ENCODE measurements at regions not wholly inside any gene's neighbourhood (a gene's known extent, or its start where the extent isn't known, plus 50 kb on each side); places are given as distances from the start of the nearest gene placed in this dataset.

DNA sequence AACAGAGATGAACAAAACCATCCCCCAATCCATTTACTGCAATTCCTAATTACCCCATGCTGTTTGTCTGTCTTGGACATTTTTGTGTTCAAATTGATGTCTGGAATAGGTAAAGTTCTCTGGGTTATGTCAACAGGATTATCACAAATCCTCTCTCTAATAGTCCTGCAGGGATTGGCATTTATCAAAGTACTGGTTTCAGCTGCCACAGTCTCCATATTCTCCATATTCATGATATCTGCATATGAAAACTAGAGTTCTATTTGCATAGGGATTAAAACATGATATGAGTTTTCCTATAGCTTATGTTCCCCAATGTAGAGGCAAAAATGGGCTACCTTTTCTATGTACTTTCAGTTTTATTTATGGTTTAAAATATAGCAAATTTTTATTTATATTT lies 355.8 kb downstream of the ADRA2A start:
- H4K91ac ChIP-seq (ENCODE audit: insufficient read length, low read depth, low read length) = no peak overlapping the region
- Mint-ChIP-seq H3K4me1 (peaks cover 5 to 6% of the 10 kb centered on the region in 2 experiments), H3K9me3 (no peaks in the 10 kb centered on the region)

More for the DNA sequence above, 355.8 kb downstream of the ADRA2A start:
- Mint-ChIP-seq H3K36me3 (ENCODE audit: insufficient read depth in 1 of 3, low read depth in 3 of 3) (no peaks in the 10 kb centered on the region), H3K27me3 (ENCODE audit: low read depth) (no peaks in the 10 kb centered on the region), H3K4me3 (no peak overlapping the region), H3K27ac (peak overlapping the region in 1 of 3 experiments; percentile 48; a peak in 1 of 7 replicates)
- no peak for DNase-seq
- Histone ChIP-seq H3K4ac (ENCODE audit: low read depth, low read length) (no peak overlapping the region), H3K79me1 (ENCODE audit: insufficient read depth, low read depth, low read length, poor library complexity, severe bottlenecking) (no peaks in the 10 kb centered on the region), H3K4me2 (ENCODE audit: insufficient read depth, insufficient read length, low read length) (no peak overlapping the region), H2BK12ac (ENCODE audit: insufficient read length, low read depth, low read length) (no peak overlapping the region), H3T11ph (ENCODE audit: low read length) (no peak overlapping the region), H2BK15ac (ENCODE audit: low read depth, low read length) (no peak overlapping the region), H3K27ac (ENCODE audit: insufficient read length, low read depth, low read length) (no peak overlapping the region), H4K5ac (ENCODE audit: insufficient read length, low read depth, low read length) (no peak overlapping the region), H2BK20ac (ENCODE audit: low read depth, low read length, poor library complexity, severe bottlenecking) (no peak overlapping the region), H3K79me2 (ENCODE audit: insufficient read depth, low read length) (no peaks in the 10 kb centered on the region), H2AFZ (ENCODE audit: low read length) (no peak overlapping the region), H4K20me1 (ENCODE audit: control insufficient read depth, insufficient read depth, insufficient read length) (no peaks in the 10 kb centered on the region), H4K8ac (replicated peaks; ENCODE audit: insufficient read length, low read depth, low read length) (no peak overlapping the region), H3K27me3 (ENCODE audit: insufficient read depth, low read length) (no peaks in the 10 kb centered on the region), H3K9me3 (ENCODE audit: control insufficient read depth, low read depth, low read length) (no peaks in the 10 kb centered on the region), H2BK120ac (ENCODE audit: low read depth, low read length, poor library complexity, severe bottlenecking) (no peak overlapping the region), H3K56ac (ENCODE audit: insufficient read length, low read depth, low read length) (no peak overlapping the region), H3K23me2 (ENCODE audit: insufficient read length, low read depth, low read length, poor library complexity, severe bottlenecking) (no peaks in the 10 kb centered on the region), H2BK5ac (ENCODE audit: insufficient read length, low read length) (no peak overlapping the region), H3K4me1 (ENCODE audit: insufficient read depth, low read length) (no peaks in the 10 kb centered on the region), H2AK5ac (ENCODE audit: insufficient read length, low read length) (no peak overlapping the region), H3K9ac (ENCODE audit: extremely low read depth, insufficient read length, low read length) (no peak overlapping the region), H3K23ac (ENCODE audit: insufficient read length, low read depth, low read length) (no peak overlapping the region), H3K14ac (ENCODE audit: insufficient read depth, low read length) (no peak overlapping the region), H3K18ac (ENCODE audit: insufficient read length, low read depth, low read length) (no peak overlapping the region)
- TF ChIP-seq, protein P1, sequence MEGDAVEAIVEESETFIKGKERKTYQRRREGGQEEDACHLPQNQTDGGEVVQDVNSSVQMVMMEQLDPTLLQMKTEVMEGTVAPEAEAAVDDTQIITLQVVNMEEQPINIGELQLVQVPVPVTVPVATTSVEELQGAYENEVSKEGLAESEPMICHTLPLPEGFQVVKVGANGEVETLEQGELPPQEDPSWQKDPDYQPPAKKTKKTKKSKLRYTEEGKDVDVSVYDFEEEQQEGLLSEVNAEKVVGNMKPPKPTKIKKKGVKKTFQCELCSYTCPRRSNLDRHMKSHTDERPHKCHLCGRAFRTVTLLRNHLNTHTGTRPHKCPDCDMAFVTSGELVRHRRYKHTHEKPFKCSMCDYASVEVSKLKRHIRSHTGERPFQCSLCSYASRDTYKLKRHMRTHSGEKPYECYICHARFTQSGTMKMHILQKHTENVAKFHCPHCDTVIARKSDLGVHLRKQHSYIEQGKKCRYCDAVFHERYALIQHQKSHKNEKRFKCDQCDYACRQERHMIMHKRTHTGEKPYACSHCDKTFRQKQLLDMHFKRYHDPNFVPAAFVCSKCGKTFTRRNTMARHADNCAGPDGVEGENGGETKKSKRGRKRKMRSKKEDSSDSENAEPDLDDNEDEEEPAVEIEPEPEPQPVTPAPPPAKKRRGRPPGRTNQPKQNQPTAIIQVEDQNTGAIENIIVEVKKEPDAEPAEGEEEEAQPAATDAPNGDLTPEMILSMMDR (conservative IDR thresholded peaks at IDR 0.05) = no peak
